HFF-Myc (cell line): ENCODE measurements at regions not wholly inside any gene's neighbourhood (a gene's known extent, or its start where the extent isn't known, plus 50 kb on each side); places are given as distances from the start of the nearest gene placed in this dataset.

ENCODE experiments used
- DNase-seq: peaks from one replicate; pipeline ENCODE4 v3.0.0-alpha.2; 2011; ENCODE audit warnings: low read depth; ENCODE audit errors: extremely low read depth
- H3K4me3 ChIP-seq: replicated peaks from 2 replicates; pipeline ENCODE4 v1.5.1; 2011; ENCODE audit warnings: low read depth, mild to moderate bottlenecking, control low read depth, low read length
- TF ChIP-seq, protein P1 (sequence below): IDR thresholded peaks from 2 replicates; pipeline ENCODE4 v1.5.1; 2012; ENCODE audit warnings: mild to moderate bottlenecking, low read depth, low read length, control low read depth; ENCODE audit errors: missing control alignments

DNA sequence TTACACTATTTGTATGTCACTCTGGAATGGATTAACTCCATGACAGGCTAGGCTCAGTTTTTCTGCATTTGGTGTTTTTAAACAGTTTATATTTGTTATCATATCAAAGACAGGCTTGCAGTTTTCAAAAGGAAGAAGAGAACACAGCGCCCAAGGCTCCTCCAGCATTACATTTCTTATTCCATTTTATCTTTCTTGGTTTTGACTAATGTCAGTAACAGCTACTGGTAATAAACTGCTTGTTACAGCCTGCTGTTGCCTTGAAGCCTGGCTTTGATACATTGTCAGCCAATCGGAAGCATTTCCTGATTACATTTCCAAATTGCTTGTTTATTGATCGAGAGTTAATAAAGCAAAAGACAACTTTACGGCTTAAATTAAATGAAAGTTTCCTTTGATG is 166.0 kb upstream of the MDFIC start:
- TF ChIP-seq, protein P1, sequence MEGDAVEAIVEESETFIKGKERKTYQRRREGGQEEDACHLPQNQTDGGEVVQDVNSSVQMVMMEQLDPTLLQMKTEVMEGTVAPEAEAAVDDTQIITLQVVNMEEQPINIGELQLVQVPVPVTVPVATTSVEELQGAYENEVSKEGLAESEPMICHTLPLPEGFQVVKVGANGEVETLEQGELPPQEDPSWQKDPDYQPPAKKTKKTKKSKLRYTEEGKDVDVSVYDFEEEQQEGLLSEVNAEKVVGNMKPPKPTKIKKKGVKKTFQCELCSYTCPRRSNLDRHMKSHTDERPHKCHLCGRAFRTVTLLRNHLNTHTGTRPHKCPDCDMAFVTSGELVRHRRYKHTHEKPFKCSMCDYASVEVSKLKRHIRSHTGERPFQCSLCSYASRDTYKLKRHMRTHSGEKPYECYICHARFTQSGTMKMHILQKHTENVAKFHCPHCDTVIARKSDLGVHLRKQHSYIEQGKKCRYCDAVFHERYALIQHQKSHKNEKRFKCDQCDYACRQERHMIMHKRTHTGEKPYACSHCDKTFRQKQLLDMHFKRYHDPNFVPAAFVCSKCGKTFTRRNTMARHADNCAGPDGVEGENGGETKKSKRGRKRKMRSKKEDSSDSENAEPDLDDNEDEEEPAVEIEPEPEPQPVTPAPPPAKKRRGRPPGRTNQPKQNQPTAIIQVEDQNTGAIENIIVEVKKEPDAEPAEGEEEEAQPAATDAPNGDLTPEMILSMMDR, result no peak
- H3K4me3 ChIP-seq, result no peak overlapping the region
- no peak for DNase-seq

DNA sequence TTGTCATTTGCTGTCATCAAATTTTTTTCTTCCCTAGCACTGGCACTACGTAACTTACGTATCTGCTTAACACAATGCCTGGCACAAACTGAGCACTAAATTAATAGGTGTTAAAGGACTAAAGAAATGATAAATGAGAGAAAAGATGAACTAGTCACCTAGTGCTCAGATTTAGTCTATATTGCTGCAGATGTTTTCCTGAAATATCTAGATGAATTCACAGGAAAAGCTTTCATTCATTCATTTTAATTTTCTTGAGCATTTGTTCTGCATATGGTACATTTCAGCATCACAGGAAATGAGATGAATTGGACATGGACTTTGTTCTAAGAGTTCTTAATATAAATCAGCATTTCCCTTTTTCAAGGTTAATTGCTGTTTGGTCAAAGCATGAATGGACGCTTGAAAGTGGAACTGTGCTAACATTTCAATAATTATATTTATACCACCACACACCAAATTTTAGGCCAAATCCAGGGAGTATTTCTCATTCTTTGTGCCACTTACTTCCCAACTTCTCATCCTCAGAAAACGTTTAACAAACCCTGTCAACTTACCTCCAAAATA is 163.2 kb upstream of the MDFIC start:
- TF ChIP-seq, protein P1, result no peak
- no peak overlapping the region for H3K4me3 ChIP-seq
- no peak for DNase-seq

DNA sequence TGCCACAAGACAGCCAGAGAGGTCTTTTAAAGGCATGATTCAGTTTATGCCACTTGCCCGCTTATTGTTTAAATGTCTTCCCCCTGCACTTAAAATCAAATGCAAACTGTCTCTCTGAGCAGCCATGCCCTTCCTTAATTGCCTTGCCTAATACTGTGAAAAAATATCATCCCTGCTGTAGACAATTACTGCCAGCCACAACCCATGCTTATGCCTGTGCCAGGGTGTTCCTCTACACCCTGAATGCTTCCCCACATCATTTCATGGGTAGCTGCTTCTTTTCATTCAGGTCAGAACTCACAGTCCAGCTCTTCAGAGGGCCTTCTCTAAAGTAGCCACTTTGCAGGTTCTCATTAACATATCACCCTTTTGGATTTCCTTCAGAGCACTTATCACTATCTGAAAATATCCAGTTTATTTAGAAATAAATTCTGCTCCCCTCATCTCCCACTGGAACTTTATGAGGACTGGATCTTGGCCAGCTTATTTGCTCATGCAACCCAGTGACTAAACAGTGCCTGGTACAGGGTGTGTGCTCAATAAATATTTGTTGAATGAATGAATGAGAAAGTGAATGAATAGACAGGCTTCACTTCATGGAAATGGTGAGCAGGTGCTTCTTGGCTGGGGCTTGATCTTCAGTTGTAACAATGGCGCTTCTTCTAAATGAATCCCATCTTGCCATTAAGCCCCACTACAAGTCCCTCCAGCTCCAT is 162.4 kb upstream of the MDFIC start:
- TF ChIP-seq, protein P1, result no peak
- H3K4me3 ChIP-seq, result no peak overlapping the region
- DNase-seq, result no peak

DNA sequence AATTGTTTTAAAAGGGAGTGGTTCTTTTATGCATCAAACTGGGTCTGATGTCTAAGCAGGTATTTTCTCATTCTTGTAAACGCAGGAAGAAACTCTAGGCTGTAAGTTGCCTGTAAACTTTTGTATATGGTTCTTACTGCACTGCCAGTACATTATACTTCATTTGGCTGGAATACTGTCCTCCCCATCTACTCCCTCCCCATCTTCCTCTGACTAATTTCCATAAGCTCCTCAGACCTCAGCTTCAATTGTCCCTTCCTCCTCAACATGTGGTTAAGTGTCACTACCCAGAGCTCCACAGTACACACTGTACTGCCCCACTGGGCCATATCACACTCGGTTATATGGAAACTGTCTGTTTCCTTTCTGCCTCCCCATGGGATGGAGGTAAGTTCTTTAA is 161.4 kb upstream of the MDFIC start:
- H3K4me3 ChIP-seq, result no peak overlapping the region
- no peak for DNase-seq
- TF ChIP-seq, protein P1, result no peak

DNA sequence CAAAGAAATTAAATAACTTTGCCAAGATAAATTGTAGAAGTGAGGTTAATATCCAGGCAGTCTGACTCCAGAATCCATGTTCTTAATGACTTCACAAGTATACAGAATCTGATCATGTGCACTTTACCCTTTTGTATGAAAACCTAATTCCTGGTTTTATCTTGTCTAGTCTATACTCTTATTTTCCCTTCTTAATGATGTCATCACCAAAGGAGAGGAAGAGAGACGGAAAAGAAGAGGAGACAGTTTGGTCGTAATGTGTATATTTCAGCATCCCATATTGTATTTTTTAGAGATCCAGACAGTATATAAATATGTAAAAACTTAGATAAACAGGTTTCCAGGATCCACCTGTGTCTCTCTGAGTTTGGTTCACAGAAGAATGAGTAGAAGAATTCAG is 159.9 kb upstream of the MDFIC start:
- TF ChIP-seq, protein P1, result no peak
- DNase-seq, result no peak
- H3K4me3 ChIP-seq, result no peak overlapping the region

DNA sequence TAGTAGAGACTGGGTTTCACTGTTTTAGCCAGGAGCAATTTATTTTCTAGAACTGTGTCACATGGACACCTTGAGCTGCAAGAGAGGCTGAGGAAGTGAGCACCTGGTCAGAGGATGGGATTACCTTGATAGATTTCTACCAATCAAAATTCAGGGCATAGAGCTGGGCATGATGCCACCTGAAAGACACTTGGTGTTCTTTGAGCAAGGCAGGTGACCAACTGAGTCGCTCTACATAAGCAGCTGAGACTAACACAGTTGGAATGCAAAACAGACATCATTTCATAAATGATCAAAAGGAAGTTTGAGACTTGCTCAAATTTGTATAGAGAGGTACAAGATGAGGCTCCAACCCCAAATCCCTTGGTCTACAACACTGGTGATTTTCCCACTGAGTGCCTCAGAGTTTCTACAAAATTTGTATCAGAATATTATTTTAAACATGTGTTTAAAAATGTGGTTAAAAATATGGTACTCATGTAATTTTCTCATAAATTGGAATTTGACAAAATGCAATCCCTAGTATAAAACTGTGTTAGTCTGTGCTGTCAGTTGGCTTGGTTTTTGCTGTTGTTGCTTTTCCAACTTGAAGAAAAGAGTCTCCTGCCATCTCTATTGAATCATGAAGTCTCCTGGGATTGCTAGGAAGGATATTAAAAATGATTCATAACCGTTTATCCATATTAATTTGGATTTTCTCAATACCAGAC is 156.4 kb upstream of the MDFIC start:
- H3K4me3 ChIP-seq, result no peak overlapping the region
- DNase-seq, result no peak
- TF ChIP-seq, protein P1, result no peak

DNA sequence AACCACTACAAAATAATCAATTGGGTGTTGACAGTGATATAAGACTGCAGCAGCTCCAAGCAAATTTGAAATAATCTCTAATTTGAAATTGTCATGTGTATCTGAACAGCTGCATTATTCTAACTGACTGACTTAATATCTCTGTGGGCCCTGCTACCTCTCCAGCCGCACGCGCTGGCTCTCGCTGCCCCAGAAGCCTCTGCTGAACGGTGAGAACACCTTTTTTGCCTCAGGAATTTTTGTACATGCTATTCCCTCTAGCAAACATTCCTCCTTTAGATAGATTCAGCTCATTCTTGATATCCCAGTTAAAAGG is 155.9 kb upstream of the MDFIC start:
- no peak for DNase-seq
- TF ChIP-seq, protein P1, result no peak
- no peak overlapping the region for H3K4me3 ChIP-seq
